Ovary (tissue), 3 donors: ENCODE measurements at regions not wholly inside any gene's neighbourhood (a gene's known extent, or its start where the extent isn't known, plus 50 kb on each side); places are given as distances from the start of the nearest gene placed in this dataset.

Experiments used
- CTCF ChIP-seq, 3 donors: fragments of 450-650 bp in 2 of 3; fragments of 200-600 bp in 1 of 3; IDR thresholded peaks; one replicate each; pipeline versions ENCODE4 v1.5.1 to v1.8.0; 2016 to 2022; ENCODE audit warnings: antibody characterized with exemption in 3 of 3, mild to moderate bottlenecking in 1 of 3
- EP300 ChIP-seq: sonication (generic); formaldehyde crosslinking; IDR thresholded peaks from one replicate; pipeline ENCODE4 v1.6.1; 2017; ENCODE audit warnings: antibody characterized with exemption
- POLR2A ChIP-seq: fragments of 450-650 bp; IDR thresholded peaks from one replicate; pipeline ENCODE4 v1.6.1; 2017; ENCODE audit warnings: antibody characterized with exemption, mild to moderate bottlenecking, moderate library complexity
- donor health status: DM: no; HTN: no; CAD: no.

- TF ChIP-seq CTCF (IDR thresholded peaks at IDR 0.05) (no peak), EP300 (no peak), POLR2A (no peak)
Observed at GRCh38 chr4:22969287-22969896, 276.7 kb downstream of the GBA3 start.
